Keratinocyte (primary cell): ENCODE measurements at regions not wholly inside any gene's neighbourhood (a gene's known extent, or its start where the extent isn't known, plus 50 kb on each side); places are given as distances from the start of the nearest gene placed in this dataset.

Experiments used
- DNase-seq: peaks from one replicate; pipeline ENCODE4 v3.0.0-alpha.2; 2011; ENCODE audit warnings: low read depth, missing footprints, low spot score
- FAIRE-seq: peaks from 2 replicates; lab custom pipeline; 2011; peaks lifted over from hg19 to GRCh38; lab: Jason Lieb, UNC
- H2AFZ ChIP-seq: 2 replicates; pipeline ENCODE4 v1.6.0; 2012; ENCODE audit warnings: low read length, control low read depth, inconsistent platforms; ENCODE audit not compliant: control insufficient read depth
- H3K27ac ChIP-seq: 2 replicates; pipeline ENCODE4 v1.5.1; 2011; ENCODE audit warnings: low read length; ENCODE audit not compliant: control insufficient read depth, insufficient read depth
- H3K27me3 ChIP-seq: 3 replicates; pipeline ENCODE4 v1.6.0; 2011; ENCODE audit warnings: low read length; ENCODE audit not compliant: control insufficient read depth, insufficient read depth; ENCODE audit errors: extremely low read depth
- H3K36me3 ChIP-seq, 2 experiments: 2 replicates in 1 of 2; 3 replicates in 1 of 2; pipeline ENCODE4 v1.5.1; 2011; ENCODE audit warnings: low read length in 2 of 2, mild to moderate bottlenecking in 1 of 2; ENCODE audit not compliant: control insufficient read depth in 2 of 2, insufficient read depth in 2 of 2; ENCODE audit errors: extremely low read depth in 1 of 2
- H3K4me1 ChIP-seq: 3 replicates; pipeline ENCODE4 v1.5.1; 2011; ENCODE audit warnings: low read length; ENCODE audit not compliant: control insufficient read depth, insufficient read depth; ENCODE audit errors: extremely low read depth
- H3K4me2 ChIP-seq: 3 replicates; pipeline ENCODE4 v1.6.0; 2011; ENCODE audit warnings: low read depth, low read length; ENCODE audit not compliant: control insufficient read depth, insufficient read depth; ENCODE audit errors: extremely low read depth
- H3K4me3 ChIP-seq, 3 experiments: fragments of 200-600 bp in 1 of 3; sonication (generic) in 1 of 3; 2 replicates in 2 of 3; 3 replicates in 1 of 3; pipeline ENCODE4 v1.5.1; 2011 to 2016; ENCODE audit warnings: low read length in 3 of 3, mild to moderate bottlenecking in 3 of 3, control low read depth in 2 of 3, inconsistent platforms in 1 of 3, low read depth in 1 of 3, mixed read lengths in 1 of 3, mixed run types in 1 of 3, moderate library complexity in 1 of 3; ENCODE audit not compliant: control insufficient read depth in 2 of 3, insufficient read depth in 2 of 3; ENCODE audit errors: extremely low read depth in 1 of 3
- H3K79me2 ChIP-seq: 2 replicates; pipeline ENCODE4 v1.6.0; 2012; ENCODE audit warnings: low read length; ENCODE audit not compliant: control insufficient read depth, insufficient read depth
- H3K9ac ChIP-seq: 3 replicates; pipeline ENCODE4 v1.6.0; 2011; ENCODE audit warnings: low read length; ENCODE audit not compliant: control insufficient read depth, insufficient read depth; ENCODE audit errors: extremely low read depth
- H3K9me1 ChIP-seq: 3 replicates; pipeline ENCODE4 v1.6.0; 2011; ENCODE audit warnings: low read length; ENCODE audit not compliant: control insufficient read depth, insufficient read depth; ENCODE audit errors: extremely low read depth
- H3K9me3 ChIP-seq: 2 replicates; pipeline ENCODE4 v1.5.1; 2012; ENCODE audit warnings: low read depth, low read length; ENCODE audit not compliant: control insufficient read depth
- H4K20me1 ChIP-seq: 3 replicates; pipeline ENCODE4 v1.6.0; 2011; ENCODE audit warnings: low read length; ENCODE audit not compliant: control insufficient read depth, insufficient read depth; ENCODE audit errors: extremely low read depth
- EZH2 ChIP-seq: IDR thresholded peaks from one replicate; pipeline ENCODE4 v1.6.1; 2012; ENCODE audit warnings: inconsistent platforms, mild to moderate bottlenecking, low read length, moderate library complexity
- dilution Hi-C: fragments of 300-500 bp; cut with MboI; formaldehyde crosslinking; loops from one replicate; pipeline ENCODE4 v1.7.0; 2020; ENCODE audit warnings: low sequenced_read_pairs; ENCODE audit not compliant: extremely low pct_ligation_motif_present
- TF ChIP-seq, protein P1 (sequence below), 3 experiments: IDR thresholded peaks in 1 of 3; conservative IDR thresholded peaks in 1 of 3; optimal IDR thresholded peaks in 1 of 3; 2 replicates in 2 of 3; 3 replicates in 1 of 3; pipeline versions ENCODE3 to v1.5.1; 2011; ENCODE audit warnings: low read length in 3 of 3, mild to moderate bottlenecking in 3 of 3, moderate library complexity in 2 of 3, control low read depth in 1 of 3, inconsistent platforms in 1 of 3; ENCODE audit not compliant: insufficient read depth in 2 of 3; ENCODE audit errors: extremely low read depth in 1 of 3

DNA sequence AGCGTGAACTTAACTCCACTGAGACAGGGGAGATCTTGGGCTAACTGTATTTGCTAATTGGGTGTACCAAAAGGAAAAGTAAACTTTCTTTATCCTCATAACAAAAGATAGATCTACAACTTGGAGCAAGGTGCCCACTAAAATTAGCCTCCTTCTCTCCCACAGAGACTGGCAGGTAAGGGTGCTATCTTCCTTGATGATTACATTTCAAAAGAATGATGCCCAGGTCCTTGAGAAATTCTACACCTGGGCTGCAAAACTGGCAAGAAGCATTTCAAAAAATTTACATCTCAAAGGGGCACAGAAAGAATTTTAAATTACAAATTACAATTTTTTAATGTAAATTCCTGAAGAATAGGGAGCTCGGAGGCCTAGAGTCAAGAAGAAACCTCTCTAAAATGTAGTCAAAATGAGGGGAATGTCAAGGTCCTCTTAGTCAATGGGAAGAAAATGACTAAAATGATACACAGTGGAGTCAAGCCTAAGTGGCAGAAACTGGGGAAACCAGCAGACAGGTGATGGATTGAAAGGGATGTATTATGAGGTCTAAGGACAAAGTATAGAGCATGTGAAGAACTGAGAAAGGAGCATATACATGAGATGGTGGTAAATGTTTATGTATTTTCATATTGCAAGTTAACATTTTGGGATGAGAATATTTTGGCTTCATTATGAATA lies 348.3 kb upstream of the TUSC1 start:
- H4K20me1 ChIP-seq = no peaks in the 10 kb centered on the region
- H3K27ac ChIP-seq = no peak overlapping the region
- DNase-seq (no peak), FAIRE-seq (no peak)
- dilution Hi-C loops = no loop called here
- H2AFZ ChIP-seq = no peak overlapping the region
- H3K9ac ChIP-seq = no peak overlapping the region
- H3K9me3 ChIP-seq = no peaks in the 10 kb centered on the region
- H3K27me3 ChIP-seq = no peaks in the 10 kb centered on the region
- TF ChIP-seq, protein P1, sequence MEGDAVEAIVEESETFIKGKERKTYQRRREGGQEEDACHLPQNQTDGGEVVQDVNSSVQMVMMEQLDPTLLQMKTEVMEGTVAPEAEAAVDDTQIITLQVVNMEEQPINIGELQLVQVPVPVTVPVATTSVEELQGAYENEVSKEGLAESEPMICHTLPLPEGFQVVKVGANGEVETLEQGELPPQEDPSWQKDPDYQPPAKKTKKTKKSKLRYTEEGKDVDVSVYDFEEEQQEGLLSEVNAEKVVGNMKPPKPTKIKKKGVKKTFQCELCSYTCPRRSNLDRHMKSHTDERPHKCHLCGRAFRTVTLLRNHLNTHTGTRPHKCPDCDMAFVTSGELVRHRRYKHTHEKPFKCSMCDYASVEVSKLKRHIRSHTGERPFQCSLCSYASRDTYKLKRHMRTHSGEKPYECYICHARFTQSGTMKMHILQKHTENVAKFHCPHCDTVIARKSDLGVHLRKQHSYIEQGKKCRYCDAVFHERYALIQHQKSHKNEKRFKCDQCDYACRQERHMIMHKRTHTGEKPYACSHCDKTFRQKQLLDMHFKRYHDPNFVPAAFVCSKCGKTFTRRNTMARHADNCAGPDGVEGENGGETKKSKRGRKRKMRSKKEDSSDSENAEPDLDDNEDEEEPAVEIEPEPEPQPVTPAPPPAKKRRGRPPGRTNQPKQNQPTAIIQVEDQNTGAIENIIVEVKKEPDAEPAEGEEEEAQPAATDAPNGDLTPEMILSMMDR (optimal IDR thresholded peaks at IDR 0.05 in 1 of 3, IDR thresholded peaks at IDR 0.05 in 1 of 3, conservative IDR thresholded peaks at IDR 0.05 in 1 of 3; ENCODE audit: extremely low read depth in 1 of 3, insufficient read depth in 2 of 3, low read length in 3 of 3) = no peak
- no peak for TF ChIP-seq EZH2
- no peaks in the 10 kb centered on the region for H3K79me2 ChIP-seq
- no peaks in the 10 kb centered on the region for H3K9me1 ChIP-seq
- H3K4me2 ChIP-seq = no peak overlapping the region
- no peaks in the 10 kb centered on the region for H3K36me3 ChIP-seq
- H3K4me3 ChIP-seq = no peak overlapping the region
- no peaks in the 10 kb centered on the region for H3K4me1 ChIP-seq

- TF ChIP-seq EZH2 = no peak
- TF ChIP-seq, protein P1 (optimal IDR thresholded peaks at IDR 0.05 in 1 of 3, IDR thresholded peaks at IDR 0.05 in 1 of 3, conservative IDR thresholded peaks at IDR 0.05 in 1 of 3; ENCODE audit: extremely low read depth in 1 of 3, insufficient read depth in 2 of 3, low read length in 3 of 3) = no peak
These were observed 335.0 kb upstream of the TUSC1 start for GRCh38 chr9:26013199-26013598.

More at GRCh38 chr9:26013199-26013598, 335.0 kb upstream of the TUSC1 start:
- dilution Hi-C loops = no loop called here
- FAIRE-seq (no peak), DNase-seq (no peak)
- no peaks in the 10 kb centered on the region for H3K9me3 ChIP-seq
- no peaks in the 10 kb centered on the region for H3K36me3 ChIP-seq
- H3K27ac ChIP-seq = no peak overlapping the region
- H4K20me1 ChIP-seq = no peaks in the 10 kb centered on the region
- H3K9me1 ChIP-seq = no peaks in the 10 kb centered on the region
- no peak overlapping the region for H3K4me3 ChIP-seq
- no peak overlapping the region for H3K4me2 ChIP-seq
- no peak overlapping the region for H3K9ac ChIP-seq
- H3K79me2 ChIP-seq = no peaks in the 10 kb centered on the region
- no peak overlapping the region for H2AFZ ChIP-seq
- no peaks in the 10 kb centered on the region for H3K4me1 ChIP-seq
- H3K27me3 ChIP-seq = no peaks in the 10 kb centered on the region
